ENCODE measurements at regions not wholly inside any gene's neighbourhood (a gene's known extent, or its start where the extent isn't known, plus 50 kb on each side); places are given as distances from the start of the nearest gene placed in this dataset.

- no peak for TF ChIP-seq EZH2 (IDR thresholded peaks at IDR 0.05; ENCODE audit: borderline replicate concordance, low read length)
- TF ChIP-seq, protein P1, sequence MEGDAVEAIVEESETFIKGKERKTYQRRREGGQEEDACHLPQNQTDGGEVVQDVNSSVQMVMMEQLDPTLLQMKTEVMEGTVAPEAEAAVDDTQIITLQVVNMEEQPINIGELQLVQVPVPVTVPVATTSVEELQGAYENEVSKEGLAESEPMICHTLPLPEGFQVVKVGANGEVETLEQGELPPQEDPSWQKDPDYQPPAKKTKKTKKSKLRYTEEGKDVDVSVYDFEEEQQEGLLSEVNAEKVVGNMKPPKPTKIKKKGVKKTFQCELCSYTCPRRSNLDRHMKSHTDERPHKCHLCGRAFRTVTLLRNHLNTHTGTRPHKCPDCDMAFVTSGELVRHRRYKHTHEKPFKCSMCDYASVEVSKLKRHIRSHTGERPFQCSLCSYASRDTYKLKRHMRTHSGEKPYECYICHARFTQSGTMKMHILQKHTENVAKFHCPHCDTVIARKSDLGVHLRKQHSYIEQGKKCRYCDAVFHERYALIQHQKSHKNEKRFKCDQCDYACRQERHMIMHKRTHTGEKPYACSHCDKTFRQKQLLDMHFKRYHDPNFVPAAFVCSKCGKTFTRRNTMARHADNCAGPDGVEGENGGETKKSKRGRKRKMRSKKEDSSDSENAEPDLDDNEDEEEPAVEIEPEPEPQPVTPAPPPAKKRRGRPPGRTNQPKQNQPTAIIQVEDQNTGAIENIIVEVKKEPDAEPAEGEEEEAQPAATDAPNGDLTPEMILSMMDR (IDR thresholded peaks at IDR 0.05; ENCODE audit: low read length): no peak
Measured at GRCh38 chr17:70615831-70616230, 446.5 kb downstream of the KCNJ2 start.

All from OCI-LY1 (cell line).